Body of pancreas (tissue), 4 donors: ENCODE measurements at regions not wholly inside any gene's neighbourhood (a gene's known extent, or its start where the extent isn't known, plus 50 kb on each side); places are given as distances from the start of the nearest gene placed in this dataset.

Experiments
- ATAC-seq: fragments of 150-250 bp; one replicate; pipeline ENCODE4 v1.9.1; 2016
- DNase-seq, 4 donors: peaks; one replicate each; pipeline ENCODE4 v3.0.0-alpha.2; 2019
- H3K27ac ChIP-seq, 4 donors: fragments of 200-600 bp; sonication (generic); 1 replicate in 3 of 4; 2 replicates in 1 of 4; pipeline versions ENCODE4 v1.5.1 to v1.6.1; 2016 to 2019; ENCODE audit warnings: mild to moderate bottlenecking in 1 of 4, mixed read lengths in 1 of 4, moderate library complexity in 1 of 4
- H3K27me3 ChIP-seq, 2 donors: fragments of 200-600 bp; sonication (generic); one replicate each; pipeline ENCODE4 v1.6.0; 2016; ENCODE audit warnings: mild to moderate bottlenecking in 1 of 2
- H3K36me3 ChIP-seq, 2 donors: fragments of 200-600 bp; sonication (generic); replicated peaks in 1 of 2; 2 replicates each; pipeline ENCODE4 v1.5.1; 2016; ENCODE audit warnings: low read depth in 2 of 2; ENCODE audit not compliant: insufficient read depth in 1 of 2
- H3K4me1 ChIP-seq: fragments of 200-600 bp; sonication (generic); one replicate; pipeline ENCODE4 v1.6.0; 2016
- H3K4me3 ChIP-seq, 2 donors: fragments of 200-600 bp; sonication (generic); 1 replicate in 1 of 2; 2 replicates in 1 of 2; pipeline ENCODE4 v1.5.1; 2016 to 2019
- H3K9me3 ChIP-seq, 3 donors: fragments of 200-600 bp; sonication (generic); 1 replicate in 2 of 3; 2 replicates in 1 of 3; pipeline ENCODE4 v1.5.1; 2016
- CTCF ChIP-seq, 7 experiments: fragments of 450-650 bp in 4 of 7; fragments of 200-600 bp in 3 of 7; sonication (generic) in 3 of 7; IDR thresholded peaks; one replicate each; pipeline ENCODE4 v1.5.1; 2016 to 2019; ENCODE audit warnings: antibody characterized with exemption in 7 of 7
- POLR2A ChIP-seq, 3 donors: fragments of 450-650 bp; IDR thresholded peaks; one replicate each; pipeline ENCODE4 v1.6.1; 2016; ENCODE audit warnings: antibody characterized with exemption in 3 of 3, mild to moderate bottlenecking in 2 of 3
- WGBS, 2 donors: methylation state at CpG; one replicate each; pipeline ENCODE4 v1.1.5; 2017; 5-methylcytosine and 5-hydroxymethylcytosine counted together
- intact Hi-C: fragments of 100-400 bp; cut with DNase I; formaldehyde crosslinking; loops from one replicate; pipeline ENCODE4 v1.15.1; 2023

- Histone ChIP-seq H3K27me3 (no peaks in the 10 kb centered on the region), H3K4me3 (no peak overlapping the region), H3K9me3 (no peaks in the 10 kb centered on the region), H3K36me3 (no peaks in the 10 kb centered on the region), H3K4me1 (no peaks in the 10 kb centered on the region), H3K27ac (no peak overlapping the region)
- no peak for ATAC-seq
- no peak for DNase-seq
- TF ChIP-seq CTCF (IDR thresholded peaks at IDR 0.05), result no peak
- TF ChIP-seq POLR2A (IDR thresholded peaks at IDR 0.05), result no peak
- WGBS, 2 donors, result 75% methylated on average over 3 of the region's 3 CpGs
- intact Hi-C loops, result no loop called here
Observed at GRCh38 chr6:95071464-95071863, 505.9 kb upstream of the MANEA start.

- Histone ChIP-seq H3K27ac (no peak overlapping the region), H3K9me3 (no peaks in the 10 kb centered on the region), H3K27me3 (no peaks in the 10 kb centered on the region), H3K4me1 (no peaks in the 10 kb centered on the region), H3K4me3 (no peak overlapping the region), H3K36me3 (no peaks in the 10 kb centered on the region)
- 63 to 66% methylated on average over 1 of the region's 1 CpG for WGBS, 2 donors
- ATAC-seq (no peak), DNase-seq (no peak)
- intact Hi-C loops, result no loop called here
- no peak for TF ChIP-seq CTCF (IDR thresholded peaks at IDR 0.05)
- TF ChIP-seq POLR2A (IDR thresholded peaks at IDR 0.05), result no peak
Observed at GRCh38 chr6:95078457-95078856, 498.9 kb upstream of the MANEA start.

GRCh38 chr6:95081231-95081630 lies 496.1 kb upstream of the MANEA start:
- H3K36me3 ChIP-seq, result no peaks in the 10 kb centered on the region
- no peak overlapping the region for H3K27ac ChIP-seq
- no peaks in the 10 kb centered on the region for H3K4me1 ChIP-seq
- intact Hi-C loops, result no loop called here
- TF ChIP-seq CTCF (IDR thresholded peaks at IDR 0.05), result no peak
- no peak for TF ChIP-seq POLR2A (IDR thresholded peaks at IDR 0.05)
- no peak for ATAC-seq
- no peak for DNase-seq
- no peaks in the 10 kb centered on the region for H3K27me3 ChIP-seq
- H3K4me3 ChIP-seq, result no peak overlapping the region
- H3K9me3 ChIP-seq, result no peaks in the 10 kb centered on the region
- 50 to 58% methylated on average over 2 of the region's 2 CpGs for WGBS, 2 donors

- Histone ChIP-seq H3K27me3 (no peaks in the 10 kb centered on the region), H3K4me3 (no peak overlapping the region), H3K9me3 (no peaks in the 10 kb centered on the region), H3K36me3 (no peaks in the 10 kb centered on the region), H3K27ac (no peak overlapping the region), H3K4me1 (no peaks in the 10 kb centered on the region)
- ATAC-seq (no peak), DNase-seq (no peak)
- 65 to 75% methylated on average over 2 of the region's 2 CpGs for WGBS, 2 donors
- no peak for TF ChIP-seq CTCF (IDR thresholded peaks at IDR 0.05)
- no peak for TF ChIP-seq POLR2A (IDR thresholded peaks at IDR 0.05)
- intact Hi-C loops, result no loop called here
Observed at GRCh38 chr6:95081949-95082348, 495.4 kb upstream of the MANEA start.

GRCh38 chr6:95083506-95083905 lies 493.8 kb upstream of the MANEA start:
- ATAC-seq, result no peak
- intact Hi-C loops, result no loop called here
- Histone ChIP-seq H3K27me3 (no peaks in the 10 kb centered on the region), H3K9me3 (no peaks in the 10 kb centered on the region), H3K4me3 (no peak overlapping the region), H3K36me3 (no peaks in the 10 kb centered on the region), H3K27ac (no peak overlapping the region), H3K4me1 (no peaks in the 10 kb centered on the region)
- TF ChIP-seq CTCF (IDR thresholded peaks at IDR 0.05), result no peak
- WGBS, 2 donors, result 48 to 49% methylated on average over 4 to 12 of the region's 12 CpGs
- DNase-seq, result peak in 1 of 4 donors; percentile 8
